Loucy (cell line): ENCODE measurements at regions not wholly inside any gene's neighbourhood (a gene's known extent, or its start where the extent isn't known, plus 50 kb on each side); places are given as distances from the start of the nearest gene placed in this dataset.

Experiments
- H2AFZ ChIP-seq: fragments of 200-600 bp; sonication (generic); 2 replicates; pipeline ENCODE4 v1.6.0; 2016; ENCODE audit warnings: antibody characterized with exemption, mild to moderate bottlenecking, low read length, moderate library complexity
- H3F3A ChIP-seq: fragments of 200-600 bp; 2 replicates; pipeline ENCODE4 v1.6.0; 2016; ENCODE audit warnings: antibody characterized with exemption, low read depth, mild to moderate bottlenecking
- H3K27me3 ChIP-seq: fragments of 200-600 bp; sonication (generic); 2 replicates; pipeline ENCODE4 v1.6.1; 2014; ENCODE audit warnings: low read length, mild to moderate bottlenecking; ENCODE audit not compliant: insufficient read depth, poor library complexity, severe bottlenecking
- H3K36me3 ChIP-seq: fragments of 200-600 bp; sonication (generic); 2 replicates; pipeline ENCODE4 v1.6.1; 2016; ENCODE audit warnings: low read length; ENCODE audit not compliant: insufficient read depth
- H3K4me1 ChIP-seq: fragments of 200-600 bp; sonication (generic); 2 replicates; pipeline ENCODE4 v1.5.1; 2014; ENCODE audit warnings: low read length, mild to moderate bottlenecking; ENCODE audit not compliant: insufficient read depth, poor library complexity, severe bottlenecking
- H3K4me2 ChIP-seq: fragments of 200-600 bp; sonication (generic); 2 replicates; pipeline ENCODE4 v1.6.0; 2014; ENCODE audit warnings: antibody characterized with exemption, low read length, low read depth, mild to moderate bottlenecking; ENCODE audit not compliant: poor library complexity, severe bottlenecking
- H3K4me3 ChIP-seq: fragments of 200-600 bp; sonication (generic); 2 replicates; pipeline ENCODE4 v1.5.1; 2014; ENCODE audit warnings: low read length, mild to moderate bottlenecking, mixed read lengths; ENCODE audit not compliant: poor library complexity, severe bottlenecking
- H3K79me2 ChIP-seq: fragments of 200-600 bp; sonication (generic); 2 replicates; pipeline ENCODE4 v1.6.1; 2014; ENCODE audit warnings: low read length; ENCODE audit not compliant: insufficient read depth
- H3K9ac ChIP-seq: fragments of 200-600 bp; sonication (generic); 2 replicates; pipeline ENCODE4 v1.6.0; 2014; ENCODE audit warnings: mild to moderate bottlenecking, low read depth, low read length, moderate library complexity; ENCODE audit not compliant: poor library complexity, severe bottlenecking
- H3K9me2 ChIP-seq: fragments of 200-600 bp; sonication (generic); replicated peaks from 2 replicates; pipeline ENCODE4 v1.6.1; 2016; ENCODE audit warnings: low read depth, low read length, mixed read lengths
- H3K9me3 ChIP-seq: fragments of 200-600 bp; sonication (generic); 2 replicates; pipeline ENCODE4 v1.6.1; 2014; ENCODE audit warnings: mild to moderate bottlenecking, antibody characterized with exemption, low read length, low read depth; ENCODE audit not compliant: insufficient read depth
- H4K20me1 ChIP-seq: fragments of 200-600 bp; sonication (generic); 2 replicates; pipeline ENCODE4 v1.6.0; 2014; ENCODE audit warnings: antibody characterized with exemption, low read length, mild to moderate bottlenecking; ENCODE audit not compliant: insufficient read depth, poor library complexity, severe bottlenecking
- CTCF ChIP-seq: fragments of 200-600 bp; sonication (generic); conservative IDR thresholded peaks from 2 replicates; pipeline ENCODE4 v1.5.1; 2014; ENCODE audit warnings: mild to moderate bottlenecking, antibody characterized with exemption, low read length
- EZH2phosphoT487 ChIP-seq: fragments of 200-600 bp; IDR thresholded peaks from 2 replicates; pipeline ENCODE4 v1.6.1; 2018; ENCODE audit warnings: antibody characterized with exemption, mild to moderate bottlenecking, moderate library complexity, borderline replicate concordance

DNA sequence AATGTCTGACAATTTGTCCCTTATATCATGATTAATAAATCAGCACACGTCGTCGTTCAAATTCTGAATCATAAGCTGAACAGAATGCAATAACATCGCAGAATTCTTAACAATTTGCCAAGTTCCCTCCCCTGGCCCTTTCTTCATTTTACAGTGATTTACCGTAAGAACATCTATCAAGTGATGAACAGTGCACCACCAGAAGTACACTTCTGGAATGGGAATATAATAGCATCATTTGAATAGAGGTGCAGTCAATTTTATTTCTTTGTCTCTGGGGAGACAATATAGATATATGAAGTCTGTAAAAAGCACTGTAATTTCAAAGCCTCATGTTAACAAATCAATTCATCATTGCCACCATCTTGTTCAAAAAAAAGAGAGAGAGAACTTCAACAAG lies 145.1 kb upstream of the SMLR1 start:
- H3K36me3 ChIP-seq: no peaks in the 10 kb centered on the region
- no peak overlapping the region for H3K4me3 ChIP-seq
- H2AFZ ChIP-seq: no peak overlapping the region
- no peak for TF ChIP-seq EZH2phosphoT487
- no peak for TF ChIP-seq CTCF
- no peak overlapping the region for H3K9ac ChIP-seq
- no peaks in the 10 kb centered on the region for H3K4me1 ChIP-seq
- H3K4me2 ChIP-seq: no peak overlapping the region
- no peaks in the 10 kb centered on the region for H3K79me2 ChIP-seq
- H3K27me3 ChIP-seq: no peaks in the 10 kb centered on the region
- no peaks in the 10 kb centered on the region for H3K9me2 ChIP-seq
- H3F3A ChIP-seq: no peaks in the 10 kb centered on the region
- H3K9me3 ChIP-seq: no peaks in the 10 kb centered on the region
- no peaks in the 10 kb centered on the region for H4K20me1 ChIP-seq

- Histone ChIP-seq H4K20me1 (no peaks in the 10 kb centered on the region), H3K9ac (no peak overlapping the region), H3K36me3 (no peaks in the 10 kb centered on the region), H3K9me2 (no peaks in the 10 kb centered on the region), H3K4me1 (no peaks in the 10 kb centered on the region), H3K27me3 (no peaks in the 10 kb centered on the region), H3K9me3 (no peaks in the 10 kb centered on the region), H3K79me2 (no peaks in the 10 kb centered on the region), H3K4me3 (no peak overlapping the region), H2AFZ (no peak overlapping the region; the same call in 1 of the 2 replicates), H3F3A (no peaks in the 10 kb centered on the region), H3K4me2 (no peak overlapping the region)
- TF ChIP-seq EZH2phosphoT487 (no peak), CTCF (no peak)
These were observed 143.3 kb upstream of the SMLR1 start for GRCh38 chr6:130683761-130684517.

DNA sequence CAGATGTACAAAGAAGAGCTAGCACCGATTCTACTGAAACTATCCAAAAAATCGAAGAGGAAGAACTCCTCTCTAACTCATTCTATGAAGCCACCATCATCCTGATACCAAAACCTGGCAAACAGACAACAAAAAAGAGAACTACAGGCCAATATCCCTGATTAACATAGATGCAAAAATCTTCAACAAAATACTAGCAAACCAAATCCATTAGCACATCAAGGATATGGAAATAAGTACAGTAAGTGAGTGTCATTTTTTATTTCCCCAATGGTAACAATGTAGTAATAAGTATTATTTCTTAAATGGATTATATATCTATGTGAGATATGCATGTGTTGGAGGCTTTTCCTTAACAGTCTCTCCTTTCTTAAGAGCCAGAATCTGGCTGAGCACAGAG lies 134.5 kb upstream of the SMLR1 start:
- H3K79me2 ChIP-seq: no peaks in the 10 kb centered on the region
- H3K9ac ChIP-seq: no peak overlapping the region
- TF ChIP-seq CTCF: no peak
- no peak for TF ChIP-seq EZH2phosphoT487
- H3K9me2 ChIP-seq: no peaks in the 10 kb centered on the region
- no peaks in the 10 kb centered on the region for H3K36me3 ChIP-seq
- H3K27me3 ChIP-seq: no peaks in the 10 kb centered on the region
- H3F3A ChIP-seq: no peaks in the 10 kb centered on the region
- no peak overlapping the region for H3K4me3 ChIP-seq
- H4K20me1 ChIP-seq: no peaks in the 10 kb centered on the region
- no peaks in the 10 kb centered on the region for H3K4me1 ChIP-seq
- H3K9me3 ChIP-seq: no peaks in the 10 kb centered on the region
- H3K4me2 ChIP-seq: no peak overlapping the region
- H2AFZ ChIP-seq: no peak overlapping the region
